ENCODE measurements at regions not wholly inside any gene's neighbourhood (a gene's known extent, or its start where the extent isn't known, plus 50 kb on each side); places are given as distances from the start of the nearest gene placed in this dataset.

GRCh38 chr12:28851781-28852180 lies 297.3 kb upstream of the FAR2 start:
- Histone ChIP-seq H3K9me3 (ENCODE audit: low read depth, low read length, poor library complexity, severe bottlenecking) (no peaks in the 10 kb centered on the region), H3K27me3 (replicated peaks; ENCODE audit: insufficient read depth, low read depth, low read length, poor library complexity) (no peaks in the 10 kb centered on the region), H3K27ac (ENCODE audit: low read depth, low read length, poor library complexity, severe bottlenecking) (no peak overlapping the region), H3K4me1 (ENCODE audit: insufficient read depth, low read length, poor library complexity, severe bottlenecking) (no peaks in the 10 kb centered on the region), H3K4me3 (ENCODE audit: low read depth, low read length, poor library complexity, severe bottlenecking) (no peak overlapping the region), H3K36me3 (ENCODE audit: insufficient read depth, low read length, poor library complexity, severe bottlenecking) (no peaks in the 10 kb centered on the region)
- POLR2A ChIA-PET (ENCODE audit: low non-redundant PET), result no interaction called here
- CTCF ChIA-PET, result no interaction called here
- BruUV-seq (replicated peaks), result no TSS peak
- intact Hi-C loops (cut with micrococcal nuclease; ENCODE audit: unreplicated experiment), result no loop called here
- TF ChIP-seq EZH2 (IDR thresholded peaks at IDR 0.05; ENCODE audit: borderline replicate concordance, low read depth, low read length, poor library complexity, severe bottlenecking) (no peak), CTCF (conservative IDR thresholded peaks at IDR 0.05; ENCODE audit: low read depth, low read length) (no peak)
- DNase-seq (ENCODE audit: low spot score), result no peak

GRCh38 chr12:28855761-28856310 lies 293.2 kb upstream of the FAR2 start:
- Histone ChIP-seq H3K27me3 (replicated peaks; ENCODE audit: insufficient read depth, low read depth, low read length, poor library complexity) (no peaks in the 10 kb centered on the region), H3K36me3 (ENCODE audit: insufficient read depth, low read length, poor library complexity, severe bottlenecking) (no peaks in the 10 kb centered on the region), H3K4me3 (ENCODE audit: low read depth, low read length, poor library complexity, severe bottlenecking) (no peak overlapping the region), H3K27ac (ENCODE audit: low read depth, low read length, poor library complexity, severe bottlenecking) (no peak overlapping the region), H3K4me1 (ENCODE audit: insufficient read depth, low read length, poor library complexity, severe bottlenecking) (no peaks in the 10 kb centered on the region), H3K9me3 (ENCODE audit: low read depth, low read length, poor library complexity, severe bottlenecking) (no peaks in the 10 kb centered on the region)
- POLR2A ChIA-PET (ENCODE audit: low non-redundant PET), result no interaction called here
- no peak for DNase-seq (ENCODE audit: low spot score)
- intact Hi-C loops (cut with micrococcal nuclease; ENCODE audit: unreplicated experiment), result no loop called here
- TF ChIP-seq CTCF (conservative IDR thresholded peaks at IDR 0.05; ENCODE audit: low read depth, low read length) (no peak), EZH2 (IDR thresholded peaks at IDR 0.05; ENCODE audit: borderline replicate concordance, low read depth, low read length, poor library complexity, severe bottlenecking) (no peak)
- CTCF ChIA-PET, result no interaction called here
- BruUV-seq (replicated peaks), result no TSS peak

GRCh38 chr12:28857369-28857768 lies 291.7 kb upstream of the FAR2 start:
- H3K27ac ChIP-seq (ENCODE audit: low read depth, low read length, poor library complexity, severe bottlenecking), result no peak overlapping the region
- no peaks in the 10 kb centered on the region for H3K4me1 ChIP-seq (ENCODE audit: insufficient read depth, low read length, poor library complexity, severe bottlenecking)
- H3K36me3 ChIP-seq (ENCODE audit: insufficient read depth, low read length, poor library complexity, severe bottlenecking), result no peaks in the 10 kb centered on the region
- intact Hi-C loops (cut with micrococcal nuclease; ENCODE audit: unreplicated experiment), result no loop called here
- POLR2A ChIA-PET (ENCODE audit: low non-redundant PET), result no interaction called here
- H3K9me3 ChIP-seq (ENCODE audit: low read depth, low read length, poor library complexity, severe bottlenecking), result no peaks in the 10 kb centered on the region
- BruUV-seq (replicated peaks), result no TSS peak
- no peak for DNase-seq (ENCODE audit: low spot score)
- H3K27me3 ChIP-seq (replicated peaks; ENCODE audit: insufficient read depth, low read depth, low read length, poor library complexity), result peaks cover under 1% of the 10 kb centered on the region
- no peak overlapping the region for H3K4me3 ChIP-seq (ENCODE audit: low read depth, low read length, poor library complexity, severe bottlenecking)
- CTCF ChIA-PET, result no interaction called here
- no peak for TF ChIP-seq CTCF (conservative IDR thresholded peaks at IDR 0.05; ENCODE audit: low read depth, low read length)
- TF ChIP-seq EZH2 (IDR thresholded peaks at IDR 0.05; ENCODE audit: borderline replicate concordance, low read depth, low read length, poor library complexity, severe bottlenecking), result no peak
